ENCODE measurements at regions not wholly inside any gene's neighbourhood (a gene's known extent, or its start where the extent isn't known, plus 50 kb on each side); places are given as distances from the start of the nearest gene placed in this dataset.

DNA sequence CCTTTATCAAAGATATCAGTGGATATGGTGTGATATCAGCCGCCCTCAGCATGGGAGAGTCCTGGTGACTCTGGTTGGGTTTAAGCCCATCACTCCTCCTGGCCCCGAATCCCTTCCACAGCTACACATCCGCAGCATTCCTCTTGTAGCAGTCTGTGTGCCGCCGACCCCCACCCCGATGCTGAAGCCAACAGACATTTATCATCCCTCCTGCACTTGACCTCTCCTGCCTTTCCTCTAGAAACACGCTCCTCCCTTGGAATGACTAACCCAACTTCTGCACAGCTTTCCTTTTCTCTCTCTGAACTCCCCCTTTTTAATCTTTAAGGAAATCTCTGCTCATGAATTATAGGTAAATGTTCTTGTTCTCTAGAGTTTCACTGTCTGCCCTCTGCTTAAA is 250.9 kb upstream of the FOXN3 start:
- TF ChIP-seq POLR2A (IDR thresholded peaks at IDR 0.05), result no peak
- TF ChIP-seq, protein P1, sequence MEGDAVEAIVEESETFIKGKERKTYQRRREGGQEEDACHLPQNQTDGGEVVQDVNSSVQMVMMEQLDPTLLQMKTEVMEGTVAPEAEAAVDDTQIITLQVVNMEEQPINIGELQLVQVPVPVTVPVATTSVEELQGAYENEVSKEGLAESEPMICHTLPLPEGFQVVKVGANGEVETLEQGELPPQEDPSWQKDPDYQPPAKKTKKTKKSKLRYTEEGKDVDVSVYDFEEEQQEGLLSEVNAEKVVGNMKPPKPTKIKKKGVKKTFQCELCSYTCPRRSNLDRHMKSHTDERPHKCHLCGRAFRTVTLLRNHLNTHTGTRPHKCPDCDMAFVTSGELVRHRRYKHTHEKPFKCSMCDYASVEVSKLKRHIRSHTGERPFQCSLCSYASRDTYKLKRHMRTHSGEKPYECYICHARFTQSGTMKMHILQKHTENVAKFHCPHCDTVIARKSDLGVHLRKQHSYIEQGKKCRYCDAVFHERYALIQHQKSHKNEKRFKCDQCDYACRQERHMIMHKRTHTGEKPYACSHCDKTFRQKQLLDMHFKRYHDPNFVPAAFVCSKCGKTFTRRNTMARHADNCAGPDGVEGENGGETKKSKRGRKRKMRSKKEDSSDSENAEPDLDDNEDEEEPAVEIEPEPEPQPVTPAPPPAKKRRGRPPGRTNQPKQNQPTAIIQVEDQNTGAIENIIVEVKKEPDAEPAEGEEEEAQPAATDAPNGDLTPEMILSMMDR (IDR thresholded peaks at IDR 0.05), result no peak

Data from body of pancreas (tissue), 4 donors.